Astrocyte (in vitro differentiated cells and primary cell): ENCODE measurements at regions not wholly inside any gene's neighbourhood (a gene's known extent, or its start where the extent isn't known, plus 50 kb on each side); places are given as distances from the start of the nearest gene placed in this dataset.

ENCODE experiments used
- EZH2 ChIP-seq: IDR thresholded peaks from 2 replicates; pipeline ENCODE4 v1.6.1; 2012; ENCODE audit warnings: mild to moderate bottlenecking, low read length, inconsistent platforms; ENCODE audit not compliant: insufficient read depth
- TF ChIP-seq, protein P1 (sequence below): IDR thresholded peaks from 2 replicates; pipeline ENCODE4 v1.5.1; 2011; ENCODE audit warnings: low read depth, mild to moderate bottlenecking, inconsistent platforms, low read length, moderate library complexity; ENCODE audit not compliant: insufficient read depth

DNA sequence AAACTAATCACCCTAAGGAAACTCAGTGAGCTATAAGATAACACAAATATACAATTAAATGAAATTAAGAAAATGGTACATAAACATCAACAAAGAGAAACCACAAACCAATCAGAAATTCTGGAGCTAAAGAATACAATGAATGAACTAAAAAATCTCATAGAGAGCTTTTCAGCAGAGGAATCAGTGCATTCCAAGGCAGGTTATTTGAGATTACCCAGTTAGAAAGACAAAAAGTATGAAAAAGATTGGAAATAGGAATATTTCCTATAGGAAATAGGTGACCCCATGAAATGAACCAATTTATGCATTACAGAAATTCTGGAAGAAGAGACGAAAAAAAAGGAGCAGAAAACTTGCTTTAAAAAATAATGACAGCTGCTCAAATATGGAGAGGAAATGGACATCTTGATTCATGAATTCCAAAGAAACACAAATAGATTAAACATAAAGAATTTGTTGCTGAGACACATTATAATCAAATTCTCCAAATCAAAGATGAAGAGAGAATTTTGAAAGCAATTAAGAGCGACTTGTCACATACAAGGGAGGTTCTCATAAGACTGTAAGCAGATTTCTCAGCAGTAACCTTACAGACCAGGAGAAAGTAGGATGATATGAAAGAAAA lies 90.7 kb downstream of the RERGL start:
- TF ChIP-seq, protein P1, sequence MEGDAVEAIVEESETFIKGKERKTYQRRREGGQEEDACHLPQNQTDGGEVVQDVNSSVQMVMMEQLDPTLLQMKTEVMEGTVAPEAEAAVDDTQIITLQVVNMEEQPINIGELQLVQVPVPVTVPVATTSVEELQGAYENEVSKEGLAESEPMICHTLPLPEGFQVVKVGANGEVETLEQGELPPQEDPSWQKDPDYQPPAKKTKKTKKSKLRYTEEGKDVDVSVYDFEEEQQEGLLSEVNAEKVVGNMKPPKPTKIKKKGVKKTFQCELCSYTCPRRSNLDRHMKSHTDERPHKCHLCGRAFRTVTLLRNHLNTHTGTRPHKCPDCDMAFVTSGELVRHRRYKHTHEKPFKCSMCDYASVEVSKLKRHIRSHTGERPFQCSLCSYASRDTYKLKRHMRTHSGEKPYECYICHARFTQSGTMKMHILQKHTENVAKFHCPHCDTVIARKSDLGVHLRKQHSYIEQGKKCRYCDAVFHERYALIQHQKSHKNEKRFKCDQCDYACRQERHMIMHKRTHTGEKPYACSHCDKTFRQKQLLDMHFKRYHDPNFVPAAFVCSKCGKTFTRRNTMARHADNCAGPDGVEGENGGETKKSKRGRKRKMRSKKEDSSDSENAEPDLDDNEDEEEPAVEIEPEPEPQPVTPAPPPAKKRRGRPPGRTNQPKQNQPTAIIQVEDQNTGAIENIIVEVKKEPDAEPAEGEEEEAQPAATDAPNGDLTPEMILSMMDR: no peak
- no peak for TF ChIP-seq EZH2
